H9 (cell line): ENCODE measurements at regions not wholly inside any gene's neighbourhood (a gene's known extent, or its start where the extent isn't known, plus 50 kb on each side); places are given as distances from the start of the nearest gene placed in this dataset.

Experiments
- DNase-seq: peaks from one replicate; pipeline ENCODE4 v3.0.0-alpha.2; 2017
- H2AFZ ChIP-seq: one replicate; pipeline ENCODE4 v1.6.1; 2013; ENCODE audit warnings: mild to moderate bottlenecking, low read length, control low read depth, moderate library complexity
- H2AK5ac ChIP-seq: 2 replicates; pipeline ENCODE4 v1.6.1; 2013; ENCODE audit warnings: low read length, control low read depth, mixed read lengths; ENCODE audit not compliant: insufficient read length
- H2BK120ac ChIP-seq: one replicate; pipeline ENCODE4 v1.6.1; 2013; ENCODE audit warnings: low read depth, mild to moderate bottlenecking, low read length, control low read depth, inconsistent platforms; ENCODE audit not compliant: poor library complexity, severe bottlenecking
- H2BK12ac ChIP-seq: 2 replicates; pipeline ENCODE4 v1.6.1; 2013; ENCODE audit warnings: low read length, control low read depth, mixed read lengths, low read depth; ENCODE audit not compliant: insufficient read length
- H2BK15ac ChIP-seq: 2 replicates; pipeline ENCODE4 v1.6.1; 2013; ENCODE audit warnings: low read depth, low read length, control low read depth
- H2BK20ac ChIP-seq: one replicate; pipeline ENCODE4 v1.6.1; 2013; ENCODE audit warnings: low read depth, mild to moderate bottlenecking, low read length, control low read depth, inconsistent platforms; ENCODE audit not compliant: poor library complexity, severe bottlenecking
- H2BK5ac ChIP-seq: 2 replicates; pipeline ENCODE4 v1.6.1; 2013; ENCODE audit warnings: low read length, control low read depth, mixed read lengths; ENCODE audit not compliant: insufficient read length
- H3K14ac ChIP-seq: 2 replicates; pipeline ENCODE4 v1.6.1; 2013; ENCODE audit warnings: low read length, control low read depth; ENCODE audit not compliant: insufficient read depth
- H3K18ac ChIP-seq: 2 replicates; pipeline ENCODE4 v1.6.1; 2013; ENCODE audit warnings: low read depth, mild to moderate bottlenecking, mixed read lengths, low read length, control low read depth; ENCODE audit not compliant: insufficient read length
- H3K23ac ChIP-seq: 2 replicates; pipeline ENCODE4 v1.6.1; 2013; ENCODE audit warnings: low read length, control low read depth, mixed read lengths, low read depth; ENCODE audit not compliant: insufficient read length
- H3K23me2 ChIP-seq: 2 replicates; pipeline ENCODE4 v1.6.1; 2013; ENCODE audit warnings: low read depth, mild to moderate bottlenecking, mixed read lengths, low read length, control low read depth; ENCODE audit not compliant: insufficient read length, poor library complexity, severe bottlenecking
- H3K27ac ChIP-seq: 2 replicates; pipeline ENCODE4 v1.5.1; 2013; ENCODE audit warnings: low read length, control low read depth, mixed read lengths, low read depth; ENCODE audit not compliant: insufficient read length
- H3K27me3 ChIP-seq: 2 replicates; pipeline ENCODE4 v1.6.1; 2013; ENCODE audit warnings: low read length, control low read depth, inconsistent platforms; ENCODE audit not compliant: insufficient read depth
- H3K4ac ChIP-seq: 2 replicates; pipeline ENCODE4 v1.6.1; 2013; ENCODE audit warnings: low read depth, mild to moderate bottlenecking, control low read depth, inconsistent platforms, low read length, moderate library complexity
- H3K4me1 ChIP-seq: 2 replicates; pipeline ENCODE4 v1.6.1; 2013; ENCODE audit warnings: low read length, control low read depth, inconsistent platforms; ENCODE audit not compliant: insufficient read depth
- H3K4me2 ChIP-seq: 2 replicates; pipeline ENCODE4 v1.6.1; 2013; ENCODE audit warnings: low read length, control low read depth, mixed read lengths; ENCODE audit not compliant: insufficient read length, insufficient read depth
- H3K56ac ChIP-seq: 2 replicates; pipeline ENCODE4 v1.6.1; 2013; ENCODE audit warnings: low read depth, mild to moderate bottlenecking, mixed read lengths, low read length, control low read depth; ENCODE audit not compliant: insufficient read length
- H3K79me1 ChIP-seq: 2 replicates; pipeline ENCODE4 v1.6.1; 2013; ENCODE audit warnings: low read depth, mild to moderate bottlenecking, moderate library complexity, low read length, control low read depth, inconsistent platforms; ENCODE audit not compliant: insufficient read depth, poor library complexity, severe bottlenecking
- H3K79me2 ChIP-seq: 2 replicates; pipeline ENCODE4 v1.6.1; 2013; ENCODE audit warnings: low read length, control low read depth, inconsistent platforms; ENCODE audit not compliant: insufficient read depth
- H3K9ac ChIP-seq: 2 replicates; pipeline ENCODE4 v1.6.1; 2013; ENCODE audit warnings: low read length, control low read depth, mixed read lengths; ENCODE audit not compliant: insufficient read length; ENCODE audit errors: extremely low read depth
- H3K9me3 ChIP-seq: one replicate; pipeline ENCODE4 v1.6.1; 2013; ENCODE audit warnings: low read depth, low read length, inconsistent platforms; ENCODE audit not compliant: control insufficient read depth
- H3T11ph ChIP-seq: one replicate; pipeline ENCODE4 v1.6.1; 2013; ENCODE audit warnings: mild to moderate bottlenecking, low read length, control low read depth, inconsistent platforms
- H4K20me1 ChIP-seq: one replicate; pipeline ENCODE4 v1.6.1; 2013; ENCODE audit not compliant: control insufficient read depth, insufficient read length, insufficient read depth
- H4K5ac ChIP-seq: 2 replicates; pipeline ENCODE4 v1.6.1; 2013; ENCODE audit warnings: low read depth, mild to moderate bottlenecking, mixed read lengths, low read length, control low read depth; ENCODE audit not compliant: insufficient read length
- H4K8ac ChIP-seq: replicated peaks from 2 replicates; pipeline ENCODE4 v1.6.1; 2013; ENCODE audit warnings: low read length, control low read depth, mixed read lengths, low read depth; ENCODE audit not compliant: insufficient read length
- H4K91ac ChIP-seq: 2 replicates; pipeline ENCODE4 v1.6.1; 2013; ENCODE audit warnings: low read depth, mild to moderate bottlenecking, moderate library complexity, mixed read lengths, low read length, control low read depth; ENCODE audit not compliant: insufficient read length
- H3K27ac Mint-ChIP-seq, 3 experiments: 2 replicates in 2 of 3; 3 replicates in 1 of 3; pipeline ENCODE4 v1.8.0; 2020 to 2021; ENCODE audit warnings: mixed read lengths in 3 of 3, mild to moderate bottlenecking in 1 of 3, moderate library complexity in 1 of 3
- H3K27me3 Mint-ChIP-seq: 2 replicates; pipeline ENCODE4 v1.8.0; 2021; ENCODE audit warnings: low read depth, mild to moderate bottlenecking, moderate library complexity, mixed read lengths
- H3K36me3 Mint-ChIP-seq, 3 experiments: 2 replicates in 2 of 3; 3 replicates in 1 of 3; pipeline ENCODE4 v1.8.0; 2020 to 2021; ENCODE audit warnings: low read depth in 3 of 3, mixed read lengths in 3 of 3; ENCODE audit not compliant: insufficient read depth in 1 of 3
- H3K4me1 Mint-ChIP-seq, 2 experiments: 2 replicates each; pipeline ENCODE4 v1.8.0; 2020; ENCODE audit warnings: mixed read lengths in 2 of 2
- H3K4me3 Mint-ChIP-seq, 2 experiments: 2 replicates in 1 of 2; 3 replicates in 1 of 2; pipeline ENCODE4 v1.8.0; 2020 to 2021; ENCODE audit warnings: mild to moderate bottlenecking in 2 of 2, mixed read lengths in 2 of 2, moderate library complexity in 1 of 2
- H3K9me3 Mint-ChIP-seq, 2 experiments: 2 replicates in 1 of 2; 3 replicates in 1 of 2; pipeline ENCODE4 v1.8.0; 2020; ENCODE audit warnings: mild to moderate bottlenecking in 2 of 2, mixed read lengths in 2 of 2, moderate library complexity in 1 of 2
- CTCF ChIP-seq: fragments of 200-600 bp; sonication (generic); conservative IDR thresholded peaks from 3 replicates; pipeline ENCODE4 v1.8.0; 2021; ENCODE audit warnings: antibody characterized with exemption, mild to moderate bottlenecking
- WGBS: extraction: QIAGEN DNeasy Blood & Tissue Kit; methylation state at CpG from one replicate; pipeline ENCODE4 v1.1.7; 2013; ENCODE audit warnings: missing lambda C conversion rate, low lambda C conversion rate, mixed read lengths; ENCODE audit not compliant: insufficient read length; ENCODE audit errors: extremely low coverage; 5-methylcytosine and 5-hydroxymethylcytosine counted together

DNA sequence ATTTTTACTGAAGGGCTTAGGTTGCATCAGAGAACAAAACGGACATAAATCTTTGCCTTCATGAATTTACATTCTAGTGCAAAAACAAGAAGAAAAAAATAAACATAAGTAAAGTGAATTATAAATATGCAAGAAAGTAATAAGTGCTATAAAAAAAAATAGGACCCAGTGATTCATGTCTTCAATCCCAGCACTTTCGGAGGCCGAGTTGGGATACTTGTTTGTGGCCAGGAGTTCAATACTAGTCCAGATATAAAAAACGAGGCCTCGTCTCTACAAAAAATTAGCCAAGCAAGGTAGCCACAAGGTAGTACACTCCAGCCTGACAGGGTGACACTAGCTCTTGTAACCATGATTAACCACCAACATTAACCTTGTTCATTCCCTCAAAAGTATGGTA is 193.5 kb downstream of the SIM1 start:
- no CpG with 5 or more reads among the region's 5 CpGs for WGBS
- no peak overlapping the region for H3K27ac ChIP-seq

More for the DNA sequence above, 193.5 kb downstream of the SIM1 start:
- Mint-ChIP-seq H3K9me3 (peaks cover 7 to 10% of the 10 kb centered on the region in 2 experiments; a peak in 2 of 5 replicates), H3K4me1 (peaks cover 15 to 16% of the 10 kb centered on the region in 2 experiments), H3K27me3 (no peaks in the 10 kb centered on the region), H3K36me3 (peaks cover 0 to 16% (median 4%) of the 10 kb centered on the region in 3 experiments; a peak in 4 of 7 replicates), H3K4me3 (no peak overlapping the region), H3K27ac (no peak overlapping the region)
- H2BK20ac ChIP-seq = no peak overlapping the region
- no peak overlapping the region for H3K4me2 ChIP-seq
- H4K8ac ChIP-seq = no peak overlapping the region
- H3K4ac ChIP-seq = no peak overlapping the region
- TF ChIP-seq CTCF = no peak
- no peak overlapping the region for H3K23ac ChIP-seq
- H2BK15ac ChIP-seq = no peak overlapping the region
- H3K14ac ChIP-seq = no peak overlapping the region
- no peak overlapping the region for H3K18ac ChIP-seq
- H4K5ac ChIP-seq = no peak overlapping the region
- no peaks in the 10 kb centered on the region for H3K23me2 ChIP-seq
- DNase-seq = no peak
- no peak overlapping the region for H4K91ac ChIP-seq
- no peak overlapping the region for H2BK5ac ChIP-seq
- no peak overlapping the region for H2AFZ ChIP-seq
- no peaks in the 10 kb centered on the region for H3K27me3 ChIP-seq
- H2BK120ac ChIP-seq = no peak overlapping the region
- H4K20me1 ChIP-seq = no peaks in the 10 kb centered on the region
- H3K79me1 ChIP-seq = no peaks in the 10 kb centered on the region
- H2AK5ac ChIP-seq = no peak overlapping the region
- no peak overlapping the region for H3K9ac ChIP-seq
- H3K9me3 ChIP-seq = no peaks in the 10 kb centered on the region
- H3K79me2 ChIP-seq = no peaks in the 10 kb centered on the region
- no peak overlapping the region for H3K56ac ChIP-seq
- no peak overlapping the region for H2BK12ac ChIP-seq
- no peak overlapping the region for H3T11ph ChIP-seq
- peaks cover 7% of the 10 kb centered on the region; the same call in 1 of the 2 replicates for H3K4me1 ChIP-seq
